Neural cell (in vitro differentiated cells): ENCODE measurements at regions not wholly inside any gene's neighbourhood (a gene's known extent, or its start where the extent isn't known, plus 50 kb on each side); places are given as distances from the start of the nearest gene placed in this dataset.

Source experiments
- H2AFZ ChIP-seq: fragments of 200-600, 300-800 bp; sonication (generic), shearing (Covaris generic); 2 replicates; pipeline ENCODE4 v1.6.0; 2014; ENCODE audit warnings: low read depth, mild to moderate bottlenecking, antibody characterized with exemption, low read length, moderate library complexity
- H3F3A ChIP-seq: fragments of 200-600 bp; shearing (Covaris generic); 2 replicates; pipeline ENCODE4 v1.6.1; 2016; ENCODE audit warnings: mild to moderate bottlenecking, moderate library complexity, mixed read lengths, antibody characterized with exemption, low read length; ENCODE audit not compliant: insufficient read depth, poor library complexity, severe bottlenecking
- H3K27ac ChIP-seq: fragments of 200-600, 300-800 bp; sonication (generic), shearing (Covaris generic); 2 replicates; pipeline ENCODE4 v1.5.1; 2014; ENCODE audit warnings: mild to moderate bottlenecking, low read length, moderate library complexity
- H3K27me3 ChIP-seq: fragments of 300-800, 200-600 bp; sonication (generic), shearing (Covaris generic); 2 replicates; pipeline ENCODE4 v1.6.0; 2014; ENCODE audit warnings: mild to moderate bottlenecking, low read depth, low read length, moderate library complexity; ENCODE audit not compliant: insufficient read depth
- H3K36me3 ChIP-seq: fragments of 300-800, 200-600 bp; sonication (generic), shearing (Covaris generic); 2 replicates; pipeline ENCODE4 v1.5.1; 2014; ENCODE audit warnings: mild to moderate bottlenecking, antibody characterized with exemption, low read length, moderate library complexity; ENCODE audit not compliant: insufficient read depth
- H3K4me2 ChIP-seq: fragments of 300-800, 200-600 bp; sonication (generic), shearing (Covaris generic); 2 replicates; pipeline ENCODE4 v1.6.0; 2014; ENCODE audit warnings: mild to moderate bottlenecking, low read length
- H3K4me3 ChIP-seq: fragments of 300-800, 200-600 bp; sonication (generic), shearing (Covaris generic); 2 replicates; pipeline ENCODE4 v1.5.1; 2014; ENCODE audit warnings: mild to moderate bottlenecking, low read length, moderate library complexity
- H3K79me2 ChIP-seq: fragments of 200-600 bp; shearing (Covaris generic); replicated peaks from 2 replicates; pipeline ENCODE4 v1.6.0; 2014; ENCODE audit warnings: mild to moderate bottlenecking, low read length, moderate library complexity; ENCODE audit not compliant: insufficient read depth
- H3K9ac ChIP-seq: fragments of 300-800, 200-600 bp; sonication (generic), shearing (Covaris generic); 2 replicates; pipeline ENCODE4 v1.6.1; 2016; ENCODE audit warnings: mild to moderate bottlenecking, low read length, mixed read lengths
- H3K9me2 ChIP-seq: fragments of 200-600 bp; shearing (Covaris generic); 2 replicates; pipeline ENCODE4 v1.6.1; 2016; ENCODE audit warnings: mild to moderate bottlenecking, low read length, mixed read lengths; ENCODE audit not compliant: insufficient read depth
- H3K9me3 ChIP-seq: fragments of 200-600, 300-800 bp; sonication (generic), shearing (Covaris generic); 2 replicates; pipeline ENCODE4 v1.6.1; 2016; ENCODE audit warnings: mild to moderate bottlenecking, mixed run types, low read length, moderate library complexity, mixed read lengths
- H4K20me1 ChIP-seq: fragments of 200-600 bp; shearing (Covaris generic); 2 replicates; pipeline ENCODE4 v1.6.1; 2016; ENCODE audit warnings: mild to moderate bottlenecking, mixed run types; ENCODE audit not compliant: insufficient read depth
- CTCF ChIP-seq: fragments of 450-650 bp; IDR thresholded peaks from 2 replicates; pipeline ENCODE4 v1.5.1; 2014; ENCODE audit warnings: antibody characterized with exemption, mild to moderate bottlenecking, moderate library complexity; ENCODE audit not compliant: poor library complexity, severe bottlenecking
- EP300 ChIP-seq: fragments of 450-650 bp; conservative IDR thresholded peaks from 2 replicates; pipeline ENCODE4 v1.6.1; 2014; ENCODE audit warnings: antibody characterized with exemption, mild to moderate bottlenecking, moderate library complexity; ENCODE audit not compliant: poor library complexity, severe bottlenecking
- EZH2 ChIP-seq: fragments of 200-600, 300-800 bp; shearing (Covaris generic), sonication (generic); IDR thresholded peaks from 2 replicates; pipeline ENCODE4 v1.6.1; 2014; ENCODE audit warnings: antibody characterized with exemption, low read length, borderline replicate concordance, mild to moderate bottlenecking; ENCODE audit not compliant: insufficient read depth, poor library complexity, severe bottlenecking
- MXI1 ChIP-seq: fragments of 450-650 bp; conservative IDR thresholded peaks from 2 replicates; pipeline ENCODE4 v1.6.1; 2014; ENCODE audit warnings: antibody characterized with exemption, mild to moderate bottlenecking; ENCODE audit not compliant: poor library complexity, severe bottlenecking
- POLR2AphosphoS5 ChIP-seq: IDR thresholded peaks from 2 replicates; pipeline ENCODE4 v1.6.1; 2012
- RAD21 ChIP-seq: fragments of 450-650 bp; conservative IDR thresholded peaks from 2 replicates; pipeline ENCODE4 v1.6.1; 2014; ENCODE audit warnings: antibody characterized with exemption, mild to moderate bottlenecking, moderate library complexity
- REST ChIP-seq: IDR thresholded peaks from 2 replicates; pipeline ENCODE4 v1.6.1; 2012; ENCODE audit warnings: borderline replicate concordance
- SMC3 ChIP-seq: fragments of 450-650 bp; conservative IDR thresholded peaks from 2 replicates; pipeline ENCODE4 v1.6.1; 2014; ENCODE audit warnings: antibody characterized with exemption, mild to moderate bottlenecking, moderate library complexity; ENCODE audit not compliant: poor library complexity
- TAF1 ChIP-seq: IDR thresholded peaks from 2 replicates; pipeline ENCODE4 v1.6.1; 2012; ENCODE audit warnings: low read depth

- Histone ChIP-seq H3K9me3 (no peaks in the 10 kb centered on the region), H3F3A (no peaks in the 10 kb centered on the region), H4K20me1 (no peaks in the 10 kb centered on the region), H3K9ac (no peak overlapping the region), H3K4me2 (no peak overlapping the region), H3K4me3 (no peak overlapping the region), H3K27ac (no peak overlapping the region), H3K79me2 (no peaks in the 10 kb centered on the region), H3K36me3 (no peaks in the 10 kb centered on the region), H3K27me3 (no peaks in the 10 kb centered on the region), H3K9me2 (no peaks in the 10 kb centered on the region), H2AFZ (no peak overlapping the region)
- no peak for TF ChIP-seq REST
- TF ChIP-seq EZH2, result no peak
- TF ChIP-seq RAD21, result peak; percentile 68
- TF ChIP-seq POLR2AphosphoS5, result no peak
- TF ChIP-seq SMC3, result peak; percentile 65
- TF ChIP-seq TAF1, result no peak
- peak; percentile 56 for TF ChIP-seq CTCF
- TF ChIP-seq EP300, result no peak
- no peak for TF ChIP-seq MXI1
These were observed 788.4 kb upstream of the PRMT6 start for GRCh38 chr1:106268070-106268469.

- Histone ChIP-seq H4K20me1 (no peaks in the 10 kb centered on the region), H2AFZ (no peak overlapping the region), H3K9me3 (no peaks in the 10 kb centered on the region), H3K79me2 (no peaks in the 10 kb centered on the region), H3K9ac (no peak overlapping the region), H3K27me3 (no peaks in the 10 kb centered on the region), H3K9me2 (no peaks in the 10 kb centered on the region), H3F3A (no peaks in the 10 kb centered on the region), H3K36me3 (no peaks in the 10 kb centered on the region), H3K4me3 (no peak overlapping the region), H3K4me2 (no peak overlapping the region), H3K27ac (no peak overlapping the region)
- TF ChIP-seq EP300 (no peak), RAD21 (no peak), REST (no peak), EZH2 (no peak), POLR2AphosphoS5 (no peak), SMC3 (no peak), CTCF (no peak), TAF1 (no peak), MXI1 (no peak)
These were observed 779.6 kb upstream of the PRMT6 start for GRCh38 chr1:106276871-106277270.
